Brain microvascular endothelial cell (primary cell): ENCODE measurements at regions not wholly inside any gene's neighbourhood (a gene's known extent, or its start where the extent isn't known, plus 50 kb on each side); places are given as distances from the start of the nearest gene placed in this dataset.

ENCODE experiments used
- DNase-seq: peaks from one replicate; pipeline ENCODE4 v3.0.0-alpha.2; 2020
- H3K27ac ChIP-seq: fragments of 250-450 bp; sonication (Bioruptor Pico); 2 replicates; pipeline ENCODE4 v1.5.1; 2020; ENCODE audit warnings: mild to moderate bottlenecking, moderate library complexity
- H3K27me3 ChIP-seq: fragments of 250-450 bp; sonication (Bioruptor Pico); replicated peaks from 2 replicates; pipeline ENCODE4 v1.5.1; 2020; ENCODE audit warnings: mild to moderate bottlenecking
- H3K36me3 ChIP-seq: fragments of 250-450 bp; sonication (Bioruptor Pico); replicated peaks from 2 replicates; pipeline ENCODE4 v1.5.1; 2020; ENCODE audit warnings: mild to moderate bottlenecking
- H3K4me3 ChIP-seq: 2 replicates; pipeline ENCODE4 v1.5.1; 2011; ENCODE audit warnings: low read depth, mild to moderate bottlenecking, control low read depth, low read length, moderate library complexity
- CTCF ChIP-seq: IDR thresholded peaks from 2 replicates; pipeline ENCODE4 v1.5.1; 2011; ENCODE audit warnings: low read depth, mild to moderate bottlenecking, moderate library complexity, low read length, control low read depth, inconsistent platforms; ENCODE audit errors: missing control alignments
- in situ Hi-C: cut with HindIII; loops from 2 replicates; pipeline ENCODE4 v1.10.0; 2017; ENCODE audit warnings: low sequenced_read_pairs, low pct_ligation_motif_present

GRCh38 chr12:130049666-130050065 is 112.6 kb upstream of the FZD10 start:
- no peak overlapping the region for H3K27ac ChIP-seq

GRCh38 chr12:130051900-130052299 is 110.4 kb upstream of the FZD10 start:
- no peak overlapping the region for H3K27ac ChIP-seq
- in situ Hi-C loops = no loop called here
- TF ChIP-seq CTCF = no peak
- DNase-seq = no peak
- H3K36me3 ChIP-seq = no peaks in the 10 kb centered on the region
- H3K4me3 ChIP-seq = no peak overlapping the region
- no peaks in the 10 kb centered on the region for H3K27me3 ChIP-seq

More at GRCh38 chr12:130049666-130050065, 112.6 kb upstream of the FZD10 start:
- Histone ChIP-seq H3K4me3 (no peak overlapping the region), H3K36me3 (no peaks in the 10 kb centered on the region), H3K27me3 (peaks cover 7% of the 10 kb centered on the region)
- no peak for DNase-seq
- TF ChIP-seq CTCF = no peak
- in situ Hi-C loops = no loop called here

GRCh38 chr12:130053651-130054069 is 108.6 kb upstream of the FZD10 start:
- Histone ChIP-seq H3K27me3 (no peaks in the 10 kb centered on the region), H3K27ac (no peak overlapping the region), H3K4me3 (no peak overlapping the region), H3K36me3 (no peaks in the 10 kb centered on the region)
- TF ChIP-seq CTCF = no peak
- in situ Hi-C loops = no loop called here
- DNase-seq = no peak

GRCh38 chr12:130054803-130055202 is 107.5 kb upstream of the FZD10 start:
- Histone ChIP-seq H3K4me3 (no peak overlapping the region), H3K27ac (no peak overlapping the region), H3K27me3 (no peaks in the 10 kb centered on the region), H3K36me3 (no peaks in the 10 kb centered on the region)
- no peak for DNase-seq
- TF ChIP-seq CTCF = no peak
- in situ Hi-C loops = no loop called here

GRCh38 chr12:130058926-130059472 is 103.3 kb upstream of the FZD10 start:
- no peak for TF ChIP-seq CTCF
- Histone ChIP-seq H3K36me3 (no peaks in the 10 kb centered on the region), H3K4me3 (no peak overlapping the region), H3K27ac (no peak overlapping the region), H3K27me3 (no peaks in the 10 kb centered on the region)
- no peak for DNase-seq
- in situ Hi-C loops = no loop called here

GRCh38 chr12:130063866-130064265 is 98.4 kb upstream of the FZD10 start:
- H3K36me3 ChIP-seq = no peaks in the 10 kb centered on the region
- no peak for DNase-seq
- H3K27me3 ChIP-seq = no peaks in the 10 kb centered on the region
- H3K27ac ChIP-seq = no peak overlapping the region
- H3K4me3 ChIP-seq = no peak overlapping the region
- in situ Hi-C loops = no loop called here
- no peak for TF ChIP-seq CTCF
